Pancreas (tissue), 10 donors: ENCODE measurements at regions not wholly inside any gene's neighbourhood (a gene's known extent, or its start where the extent isn't known, plus 50 kb on each side); places are given as distances from the start of the nearest gene placed in this dataset.

Experiments used
- ATAC-seq, 4 donors: fragments of 200-7000 bp; cut with Tn5 transposase; one replicate each; pipeline versions ENCODE4 v1.8.0 to v1.9.1; 2020; ENCODE audit warnings: mild to moderate bottlenecking in 4 of 4, moderate library complexity in 4 of 4
- DNase-seq, 6 donors: peaks; one replicate each; pipeline ENCODE4 v3.0.0-alpha.2; 2020
- FAIRE-seq: peaks from 2 replicates; lab custom pipeline; 2012; peaks lifted over from hg19 to GRCh38; lab: Jason Lieb, UNC
- H3K27ac ChIP-seq, 4 donors: fragments of 200-600 bp; sonication (generic); 1 replicate in 3 of 4; 2 replicates in 1 of 4; pipeline versions ENCODE4 v1.5.0 to v1.8.0; 2020
- H3K27me3 ChIP-seq, 4 donors: fragments of 200-600 bp; one replicate each; pipeline ENCODE4 v1.8.0; 2021
- H3K36me3 ChIP-seq, 3 donors: fragments of 200-600 bp; sonication (generic) in 1 of 3; one replicate each; pipeline versions ENCODE4 v1.5.0 to v1.8.0; 2020 to 2021
- H3K4me1 ChIP-seq, 3 donors: fragments of 200-600 bp; one replicate each; pipeline ENCODE4 v1.8.0; 2021
- H3K4me3 ChIP-seq, 4 donors: fragments of 200-600 bp; sonication (generic) in 2 of 4; one replicate each; pipeline versions ENCODE4 v1.5.0 to v1.8.0; 2020 to 2021
- H3K9me3 ChIP-seq, 4 donors: fragments of 200-600 bp; one replicate each; pipeline ENCODE4 v1.8.0; 2021
- CTCF ChIP-seq, 4 donors: fragments of 200-600 bp; sonication (generic) in 3 of 4; IDR thresholded peaks; one replicate each; pipeline versions ENCODE4 v1.5.0 to v1.8.0; 2021; ENCODE audit warnings: antibody characterized with exemption in 4 of 4
- WGBS, 2 donors: extraction: QIAGEN DNeasy Blood & Tissue Kit; methylation state at CpG; one replicate each; pipeline ENCODE4 v1.1.7; 2013; 5-methylcytosine and 5-hydroxymethylcytosine counted together
- intact Hi-C, 3 donors: fragments of 100-400 bp; cut with DNase I; formaldehyde crosslinking; loops; one replicate each; pipeline versions ENCODE4 v1.11.1 to v1.14.2; 2022
- donor health status: healthy with polysubstance abuse.
- donor health status: DM: no; HTN: no; CAD: no; lungs with moderate emphysema.
- donor health status: DM: no; HTN: no; CAD: no.
- donor health status: control.
- donor health status: control.
- donor health status: Bipolar disorder and iron deficiency.
- donor health status: DM: yes; HTN: yes; CAD: no.
- donor health status: DM: no; HTN: no; CAD: no.
- donor health status: DM: no; HTN: no; CAD: no.
- donor health status: DM: yes; HTN: yes; CAD: no.

GRCh38 chr2:161055289-161055688 lies 104.9 kb upstream of the TANK start:
- no peak for TF ChIP-seq CTCF (IDR thresholded peaks at IDR 0.05)
- Histone ChIP-seq H3K9me3 (no peaks in the 10 kb centered on the region), H3K27ac (no peak overlapping the region), H3K4me3 (no peak overlapping the region), H3K4me1 (no peaks in the 10 kb centered on the region), H3K36me3 (no peaks in the 10 kb centered on the region), H3K27me3 (no peaks in the 10 kb centered on the region)
- intact Hi-C loops = no loop called here
- DNase-seq = no peak
- no peak for FAIRE-seq
- no peak for ATAC-seq

- WGBS, 2 donors = 76 to 89% methylated on average over 1 of the region's 1 CpG
- FAIRE-seq = no peak
Measured at GRCh38 chr2:161059388-161059787, 100.8 kb upstream of the TANK start.

GRCh38 chr2:161061786-161062185 lies 98.4 kb upstream of the TANK start:
- Histone ChIP-seq H3K27ac (no peak overlapping the region), H3K4me1 (no peaks in the 10 kb centered on the region), H3K4me3 (no peak overlapping the region), H3K9me3 (no peaks in the 10 kb centered on the region), H3K27me3 (no peaks in the 10 kb centered on the region), H3K36me3 (no peaks in the 10 kb centered on the region)
- DNase-seq (no peak), FAIRE-seq (no peak), ATAC-seq (no peak)
- TF ChIP-seq CTCF (IDR thresholded peaks at IDR 0.05) = no peak
- WGBS, 2 donors = 56 to 57% methylated on average over 4 of the region's 4 CpGs
- intact Hi-C loops = no loop called here

More at GRCh38 chr2:161059388-161059787, 100.8 kb upstream of the TANK start:
- no peak for DNase-seq
- Histone ChIP-seq H3K4me1 (no peaks in the 10 kb centered on the region), H3K27me3 (no peaks in the 10 kb centered on the region), H3K36me3 (no peaks in the 10 kb centered on the region), H3K9me3 (no peaks in the 10 kb centered on the region), H3K4me3 (no peak overlapping the region), H3K27ac (no peak overlapping the region)
- intact Hi-C loops = no loop called here
- no peak for ATAC-seq
- TF ChIP-seq CTCF (IDR thresholded peaks at IDR 0.05) = no peak

- H3K9me3 ChIP-seq = no peaks in the 10 kb centered on the region
- no peaks in the 10 kb centered on the region for H3K36me3 ChIP-seq
- ATAC-seq = peak; percentile 89 to 99 (median 96)
- no peaks in the 10 kb centered on the region for H3K4me1 ChIP-seq
- intact Hi-C loops = no loop called here
- DNase-seq = peak in 4 of 6 donors; percentile 48 to 76 (median 60)
- peak; percentile 80 to 89 (median 82) for TF ChIP-seq CTCF (IDR thresholded peaks at IDR 0.05)
- peak; percentile 34 for FAIRE-seq
- WGBS, 2 donors = 24 to 25% methylated on average over 8 of the region's 8 CpGs
- H3K27me3 ChIP-seq = no peaks in the 10 kb centered on the region
- no peak overlapping the region for H3K4me3 ChIP-seq
- no peak overlapping the region for H3K27ac ChIP-seq
Measured at GRCh38 chr2:161063157-161063945, 96.9 kb upstream of the TANK start.

GRCh38 chr2:161063946-161064306 lies 96.3 kb upstream of the TANK start:
- no peaks in the 10 kb centered on the region for H3K4me1 ChIP-seq

More at GRCh38 chr2:161063946-161064306, 96.3 kb upstream of the TANK start:
- TF ChIP-seq CTCF (IDR thresholded peaks at IDR 0.05) = peak in 1 of 4 donors; percentile 6
- no peak overlapping the region for H3K4me3 ChIP-seq
- H3K27ac ChIP-seq = no peak overlapping the region
- WGBS, 2 donors = 10 to 16% methylated on average over 2 of the region's 2 CpGs
- no peaks in the 10 kb centered on the region for H3K36me3 ChIP-seq
- ATAC-seq (peak in 2 of 4 donors; percentile 17 to 33), DNase-seq (no peak), FAIRE-seq (no peak)
- intact Hi-C loops = no loop called here
- no peaks in the 10 kb centered on the region for H3K27me3 ChIP-seq
- H3K9me3 ChIP-seq = no peaks in the 10 kb centered on the region
